ENCODE measurements at regions not wholly inside any gene's neighbourhood (a gene's known extent, or its start where the extent isn't known, plus 50 kb on each side); places are given as distances from the start of the nearest gene placed in this dataset.

GRCh38 chr12:41881891-41882805 lies 262.5 kb downstream of the GXYLT1 start:
- TF ChIP-seq CTCF (conservative IDR thresholded peaks at IDR 0.05; ENCODE audit: low read depth, low read length) (no peak), ELK1 (IDR thresholded peaks at IDR 0.05; ENCODE audit: borderline replicate concordance, low read depth, low read length) (no peak), POLR2A (IDR thresholded peaks at IDR 0.05; ENCODE audit: low read depth, low read length) (no peak), RAD21 (IDR thresholded peaks at IDR 0.05; ENCODE audit: low read length) (no peak), CEBPB (IDR thresholded peaks at IDR 0.05; ENCODE audit: low read depth, low read length) (no peak), CHD1 (IDR thresholded peaks at IDR 0.05; ENCODE audit: low read depth, low read length) (no peak), MAZ (IDR thresholded peaks at IDR 0.05; ENCODE audit: borderline replicate concordance, low read depth, low read length) (no peak), SMC3 (IDR thresholded peaks at IDR 0.05; ENCODE audit: low read depth, low read length) (no peak), RCOR1 (IDR thresholded peaks at IDR 0.05; ENCODE audit: insufficient replicate concordance, low read length) (no peak), MAFK (IDR thresholded peaks at IDR 0.05; ENCODE audit: low read depth, low read length) (no peak), BHLHE40 (IDR thresholded peaks at IDR 0.05; ENCODE audit: low read depth, low read length) (no peak)

Data from IMR-90 (cell line).